Upper lobe of left lung (tissue), 6 donors: ENCODE measurements at regions not wholly inside any gene's neighbourhood (a gene's known extent, or its start where the extent isn't known, plus 50 kb on each side); places are given as distances from the start of the nearest gene placed in this dataset.

Experiments
- ATAC-seq, 2 donors: fragments of 200-7000 bp; cut with Tn5 transposase; one replicate each; pipeline ENCODE4 v1.9.1; 2022; ENCODE audit warnings: mild to moderate bottlenecking in 2 of 2, moderate library complexity in 2 of 2; ENCODE audit not compliant: low FRiP score in 2 of 2
- DNase-seq, 2 donors: peaks; one replicate each; pipeline ENCODE4 v3.0.0-alpha.2; 2019 to 2020
- H3K27ac ChIP-seq, 4 donors: fragments of 200-600 bp; sonication (generic); one replicate each; pipeline ENCODE4 v1.5.1; 2016 to 2019
- H3K27me3 ChIP-seq, 4 donors: fragments of 200-600 bp; sonication (generic); one replicate each; pipeline ENCODE4 v1.5.1; 2017 to 2019
- H3K36me3 ChIP-seq, 4 donors: fragments of 200-600 bp; sonication (generic); one replicate each; pipeline ENCODE4 v1.5.1; 2016 to 2019
- H3K4me1 ChIP-seq, 4 donors: fragments of 200-600 bp; sonication (generic); one replicate each; pipeline ENCODE4 v1.5.1; 2018 to 2019
- H3K4me3 ChIP-seq, 4 donors: fragments of 200-600 bp; sonication (generic); one replicate each; pipeline ENCODE4 v1.5.1; 2017 to 2019; ENCODE audit warnings: mild to moderate bottlenecking in 2 of 4, moderate library complexity in 1 of 4
- H3K9me3 ChIP-seq, 4 donors: fragments of 200-600 bp; sonication (generic); one replicate each; pipeline ENCODE4 v1.5.1; 2018 to 2019
- CTCF ChIP-seq, 6 experiments: fragments of 450-650 bp in 4 of 6; fragments of 200-600 bp in 2 of 6; sonication (generic) in 2 of 6; IDR thresholded peaks; one replicate each; pipeline ENCODE4 v1.5.1; 2016 to 2019; ENCODE audit warnings: antibody characterized with exemption in 6 of 6
- EP300 ChIP-seq, 4 donors: sonication (generic); formaldehyde crosslinking; IDR thresholded peaks; one replicate each; pipeline ENCODE4 v1.5.1; 2017; ENCODE audit warnings: antibody characterized with exemption in 4 of 4, control low read depth in 2 of 4
- POLR2A ChIP-seq, 4 donors: fragments of 450-650 bp; IDR thresholded peaks; one replicate each; pipeline ENCODE4 v1.5.1; 2016 to 2017; ENCODE audit warnings: antibody characterized with exemption in 4 of 4, mild to moderate bottlenecking in 2 of 4
- POLR2AphosphoS5 ChIP-seq, 2 donors: sonication (generic); formaldehyde crosslinking; IDR thresholded peaks; one replicate each; pipeline ENCODE4 v1.5.1; 2017; ENCODE audit warnings: antibody characterized with exemption in 2 of 2
- WGBS, 2 donors: methylation state at CpG; one replicate each; pipeline ENCODE4 v1.1.5; 2017 to 2018; 5-methylcytosine and 5-hydroxymethylcytosine counted together
- donor health status: DM: no; HTN: no; CAD: no; lungs with moderate emphysema.
- donor health status: DM: no; HTN: yes; CAD: no; lungs with severe emphysema.

GRCh38 chr5:131023498-131023865, 141.6 kb downstream of the HINT1 start:
- 71 to 80% methylated on average over 2 of the region's 2 CpGs for WGBS, 2 donors
- Histone ChIP-seq H3K4me3 (no peak overlapping the region), H3K27me3 (no peaks in the 10 kb centered on the region), H3K9me3 (no peaks in the 10 kb centered on the region), H3K36me3 (no peaks in the 10 kb centered on the region), H3K27ac (no peak overlapping the region), H3K4me1 (no peaks in the 10 kb centered on the region)
- no peak for ATAC-seq
- no peak for DNase-seq
- TF ChIP-seq POLR2A (IDR thresholded peaks at IDR 0.05) (no peak), EP300 (IDR thresholded peaks at IDR 0.05) (no peak), CTCF (IDR thresholded peaks at IDR 0.05) (no peak), POLR2AphosphoS5 (IDR thresholded peaks at IDR 0.05) (no peak)

GRCh38 chr5:131022811-131023497, 142.1 kb downstream of the HINT1 start:
- no peak for DNase-seq
- Histone ChIP-seq H3K4me3 (no peak overlapping the region), H3K9me3 (no peaks in the 10 kb centered on the region), H3K36me3 (no peaks in the 10 kb centered on the region), H3K27me3 (no peaks in the 10 kb centered on the region), H3K4me1 (no peaks in the 10 kb centered on the region), H3K27ac (no peak overlapping the region)
- no peak for ATAC-seq
- TF ChIP-seq CTCF (IDR thresholded peaks at IDR 0.05) (no peak), EP300 (IDR thresholded peaks at IDR 0.05) (no peak), POLR2A (IDR thresholded peaks at IDR 0.05) (no peak), POLR2AphosphoS5 (IDR thresholded peaks at IDR 0.05) (no peak)
- WGBS, 2 donors = 71 to 78% methylated on average over 1 of the region's 1 CpG

- Histone ChIP-seq H3K36me3 (no peaks in the 10 kb centered on the region), H3K9me3 (no peaks in the 10 kb centered on the region), H3K27me3 (no peaks in the 10 kb centered on the region), H3K27ac (no peak overlapping the region), H3K4me1 (no peaks in the 10 kb centered on the region), H3K4me3 (no peak overlapping the region)
- 65 to 70% methylated on average over 2 of the region's 2 CpGs for WGBS, 2 donors
- no peak for ATAC-seq
- no peak for TF ChIP-seq POLR2A (IDR thresholded peaks at IDR 0.05)
- no peak for TF ChIP-seq CTCF (IDR thresholded peaks at IDR 0.05)
- no peak for TF ChIP-seq EP300 (IDR thresholded peaks at IDR 0.05)
- TF ChIP-seq POLR2AphosphoS5 (IDR thresholded peaks at IDR 0.05) = no peak
- no peak for DNase-seq
These were observed 143.4 kb downstream of the HINT1 start for GRCh38 chr5:131021646-131022045.

GRCh38 chr5:131019601-131020315, 145.3 kb downstream of the HINT1 start:
- Histone ChIP-seq H3K27ac (no peak overlapping the region), H3K27me3 (no peaks in the 10 kb centered on the region), H3K9me3 (peaks cover 0 to 4% (median 0%) of the 10 kb centered on the region in 4 donors), H3K4me1 (no peaks in the 10 kb centered on the region), H3K4me3 (no peak overlapping the region), H3K36me3 (no peaks in the 10 kb centered on the region)
- 86 to 88% methylated on average over 6 of the region's 6 CpGs for WGBS, 2 donors
- no peak for DNase-seq
- TF ChIP-seq CTCF (IDR thresholded peaks at IDR 0.05) = no peak
- no peak for TF ChIP-seq EP300 (IDR thresholded peaks at IDR 0.05)
- no peak for TF ChIP-seq POLR2AphosphoS5 (IDR thresholded peaks at IDR 0.05)
- no peak for TF ChIP-seq POLR2A (IDR thresholded peaks at IDR 0.05)
- peak in 1 of 2 donors; percentile 36 for ATAC-seq
